ENCODE measurements at regions not wholly inside any gene's neighbourhood (a gene's known extent, or its start where the extent isn't known, plus 50 kb on each side); places are given as distances from the start of the nearest gene placed in this dataset.

GRCh38 chr12:59079472-59079871 is 159.2 kb upstream of the LRIG3 start:
- TF ChIP-seq YY1 (IDR thresholded peaks at IDR 0.05; ENCODE audit: insufficient read depth, insufficient read length) (no peak), ZNF274 (IDR thresholded peaks at IDR 0.05; ENCODE audit: low read depth, low read length) (no peak)

All from NT2/D1 (cell line).